ENCODE measurements at regions not wholly inside any gene's neighbourhood (a gene's known extent, or its start where the extent isn't known, plus 50 kb on each side); places are given as distances from the start of the nearest gene placed in this dataset.

DNA sequence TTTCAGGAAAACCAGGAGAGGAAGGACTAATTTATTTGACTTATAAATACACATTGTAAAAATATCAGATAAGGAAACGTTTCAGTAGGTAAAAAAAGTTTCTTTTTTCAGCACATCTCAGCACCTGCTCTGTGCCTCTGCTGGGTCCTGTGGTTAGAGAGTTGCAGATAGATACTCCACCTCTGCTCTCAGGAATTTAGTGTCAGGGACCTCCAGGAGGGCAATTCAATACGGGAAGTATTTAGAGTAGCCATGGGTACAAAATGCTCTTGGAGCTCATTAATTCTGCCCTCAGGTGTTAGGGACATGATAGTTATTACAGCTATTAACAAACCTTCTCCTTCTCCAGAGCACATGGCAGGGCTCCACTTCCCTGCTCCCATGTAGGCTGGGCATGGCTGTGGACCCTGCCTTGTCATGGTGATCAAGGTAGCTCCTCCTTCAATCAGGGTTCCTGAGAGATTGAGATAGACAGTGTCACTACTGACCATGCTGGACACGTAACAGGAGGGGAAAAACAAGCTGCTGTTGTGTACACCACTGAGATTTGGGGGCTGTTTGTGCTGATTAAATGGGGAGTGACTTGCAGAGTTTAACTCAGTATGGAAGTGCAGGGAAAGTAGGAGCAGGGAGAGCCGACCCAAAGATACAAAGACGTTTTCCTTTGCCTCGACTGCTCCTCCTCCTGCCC is 185.6 kb upstream of the COPS8 start:
- no peak for DNase-seq (ENCODE audit: low spot score)
- Histone ChIP-seq H3K4me1 (ENCODE audit: insufficient read depth) (peaks cover 22% of the 10 kb centered on the region), H3K9me2 (replicated peaks; ENCODE audit: insufficient read depth) (no peaks in the 10 kb centered on the region), H4K20me1 (ENCODE audit: insufficient read depth, poor library complexity, severe bottlenecking) (no peaks in the 10 kb centered on the region), H3K9me3 (ENCODE audit: low read depth) (no peaks in the 10 kb centered on the region), H3K27me3 (no peaks in the 10 kb centered on the region), H3K4me3 (no peak overlapping the region), H2AFZ (no peak overlapping the region), H3K79me2 (no peaks in the 10 kb centered on the region), H3K36me3 (replicated peaks; ENCODE audit: insufficient read depth, low read depth) (no peaks in the 10 kb centered on the region), H3K27ac (no peak overlapping the region), H3K4me2 (no peak overlapping the region)
- whole genome bisulfite sequencing (ENCODE audit: low lambda C conversion rate, missing lambda C conversion rate): 60% methylated on average over 6 of the region's 6 CpGs
- TF ChIP-seq, protein P1, sequence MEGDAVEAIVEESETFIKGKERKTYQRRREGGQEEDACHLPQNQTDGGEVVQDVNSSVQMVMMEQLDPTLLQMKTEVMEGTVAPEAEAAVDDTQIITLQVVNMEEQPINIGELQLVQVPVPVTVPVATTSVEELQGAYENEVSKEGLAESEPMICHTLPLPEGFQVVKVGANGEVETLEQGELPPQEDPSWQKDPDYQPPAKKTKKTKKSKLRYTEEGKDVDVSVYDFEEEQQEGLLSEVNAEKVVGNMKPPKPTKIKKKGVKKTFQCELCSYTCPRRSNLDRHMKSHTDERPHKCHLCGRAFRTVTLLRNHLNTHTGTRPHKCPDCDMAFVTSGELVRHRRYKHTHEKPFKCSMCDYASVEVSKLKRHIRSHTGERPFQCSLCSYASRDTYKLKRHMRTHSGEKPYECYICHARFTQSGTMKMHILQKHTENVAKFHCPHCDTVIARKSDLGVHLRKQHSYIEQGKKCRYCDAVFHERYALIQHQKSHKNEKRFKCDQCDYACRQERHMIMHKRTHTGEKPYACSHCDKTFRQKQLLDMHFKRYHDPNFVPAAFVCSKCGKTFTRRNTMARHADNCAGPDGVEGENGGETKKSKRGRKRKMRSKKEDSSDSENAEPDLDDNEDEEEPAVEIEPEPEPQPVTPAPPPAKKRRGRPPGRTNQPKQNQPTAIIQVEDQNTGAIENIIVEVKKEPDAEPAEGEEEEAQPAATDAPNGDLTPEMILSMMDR (IDR thresholded peaks at IDR 0.05; ENCODE audit: poor library complexity): no peak
- TF ChIP-seq EZH2 (IDR thresholded peaks at IDR 0.05; ENCODE audit: borderline replicate concordance) (no peak), EZH2phosphoT487 (IDR thresholded peaks at IDR 0.05; ENCODE audit: low read depth, severe bottlenecking, unreplicated experiment) (no peak)

DNA sequence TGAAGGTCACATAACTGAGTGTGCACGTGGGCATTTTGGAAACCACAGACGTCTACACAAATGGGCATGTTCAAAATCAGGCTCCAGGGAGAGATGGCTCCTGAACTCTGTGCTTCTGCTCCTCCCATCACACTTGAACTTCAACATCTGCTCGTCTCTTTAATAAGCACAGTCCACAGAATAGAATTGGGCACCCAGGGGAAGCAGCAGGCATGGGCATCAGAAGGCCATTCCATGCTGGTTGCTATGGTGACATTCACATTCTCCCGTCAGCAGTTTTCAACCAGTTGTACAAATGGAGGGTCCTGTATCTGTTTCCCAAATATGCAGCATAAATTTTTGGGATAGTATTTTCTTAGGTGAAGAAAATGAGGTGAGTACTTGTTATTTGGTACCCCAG is 183.7 kb upstream of the COPS8 start:
- no peak overlapping the region for H3K27ac ChIP-seq
- TF ChIP-seq EZH2 (IDR thresholded peaks at IDR 0.05; ENCODE audit: borderline replicate concordance) (no peak), EZH2phosphoT487 (IDR thresholded peaks at IDR 0.05; ENCODE audit: low read depth, severe bottlenecking, unreplicated experiment) (no peak)
- TF ChIP-seq, protein P1 (IDR thresholded peaks at IDR 0.05; ENCODE audit: poor library complexity): no peak
- H3K79me2 ChIP-seq: no peaks in the 10 kb centered on the region
- H2AFZ ChIP-seq: no peak overlapping the region
- H3K9me3 ChIP-seq (ENCODE audit: low read depth): no peaks in the 10 kb centered on the region
- no peaks in the 10 kb centered on the region for H3K36me3 ChIP-seq (replicated peaks; ENCODE audit: insufficient read depth, low read depth)
- no peak overlapping the region for H3K4me2 ChIP-seq
- H3K9me2 ChIP-seq (replicated peaks; ENCODE audit: insufficient read depth): no peaks in the 10 kb centered on the region
- no peak overlapping the region for H3K4me3 ChIP-seq
- H3K4me1 ChIP-seq (ENCODE audit: insufficient read depth): peaks cover 8% of the 10 kb centered on the region
- H4K20me1 ChIP-seq (ENCODE audit: insufficient read depth, poor library complexity, severe bottlenecking): no peaks in the 10 kb centered on the region
- DNase-seq (ENCODE audit: low spot score): no peak
- H3K27me3 ChIP-seq: no peaks in the 10 kb centered on the region
- WGBS (ENCODE audit: low lambda C conversion rate, missing lambda C conversion rate): 93% methylated on average over 4 of the region's 4 CpGs

DNA sequence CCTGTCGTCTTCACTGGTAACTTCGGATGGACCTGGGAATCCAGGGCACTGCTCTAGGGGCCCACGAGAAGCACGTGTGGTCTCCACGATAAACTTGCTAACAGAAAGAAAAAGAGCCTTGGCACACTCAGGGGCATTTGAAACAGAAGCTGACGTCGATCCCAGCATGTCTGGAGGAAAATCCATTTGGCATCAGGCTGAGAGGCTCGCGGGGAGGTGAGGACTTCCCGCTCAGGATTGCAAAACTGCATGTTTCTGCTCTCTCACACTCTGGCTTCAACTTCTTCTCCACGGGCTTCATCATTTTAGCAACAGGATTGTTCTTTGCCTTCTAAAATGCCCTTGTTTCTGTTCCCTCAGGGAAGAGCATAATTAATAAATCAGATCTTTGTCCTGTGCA is 181.7 kb upstream of the COPS8 start:
- Histone ChIP-seq H3K4me3 (no peak overlapping the region), H3K4me2 (no peak overlapping the region), H3K79me2 (no peaks in the 10 kb centered on the region), H3K9me3 (ENCODE audit: low read depth) (no peaks in the 10 kb centered on the region), H3K36me3 (replicated peaks; ENCODE audit: insufficient read depth, low read depth) (no peaks in the 10 kb centered on the region), H3K4me1 (ENCODE audit: insufficient read depth) (peaks cover 8% of the 10 kb centered on the region), H3K9me2 (replicated peaks; ENCODE audit: insufficient read depth) (no peaks in the 10 kb centered on the region), H3K27ac (no peak overlapping the region), H3K27me3 (no peaks in the 10 kb centered on the region), H2AFZ (no peak overlapping the region), H4K20me1 (ENCODE audit: insufficient read depth, poor library complexity, severe bottlenecking) (no peaks in the 10 kb centered on the region)
- TF ChIP-seq, protein P1 (IDR thresholded peaks at IDR 0.05; ENCODE audit: poor library complexity): no peak
- TF ChIP-seq EZH2 (IDR thresholded peaks at IDR 0.05; ENCODE audit: borderline replicate concordance) (no peak), EZH2phosphoT487 (IDR thresholded peaks at IDR 0.05; ENCODE audit: low read depth, severe bottlenecking, unreplicated experiment) (no peak)
- 84% methylated on average over 11 of the region's 11 CpGs for WGBS (ENCODE audit: low lambda C conversion rate, missing lambda C conversion rate)
- DNase-seq (ENCODE audit: low spot score): no peak
